ENCODE measurements at regions not wholly inside any gene's neighbourhood (a gene's known extent, or its start where the extent isn't known, plus 50 kb on each side); places are given as distances from the start of the nearest gene placed in this dataset.

DNA sequence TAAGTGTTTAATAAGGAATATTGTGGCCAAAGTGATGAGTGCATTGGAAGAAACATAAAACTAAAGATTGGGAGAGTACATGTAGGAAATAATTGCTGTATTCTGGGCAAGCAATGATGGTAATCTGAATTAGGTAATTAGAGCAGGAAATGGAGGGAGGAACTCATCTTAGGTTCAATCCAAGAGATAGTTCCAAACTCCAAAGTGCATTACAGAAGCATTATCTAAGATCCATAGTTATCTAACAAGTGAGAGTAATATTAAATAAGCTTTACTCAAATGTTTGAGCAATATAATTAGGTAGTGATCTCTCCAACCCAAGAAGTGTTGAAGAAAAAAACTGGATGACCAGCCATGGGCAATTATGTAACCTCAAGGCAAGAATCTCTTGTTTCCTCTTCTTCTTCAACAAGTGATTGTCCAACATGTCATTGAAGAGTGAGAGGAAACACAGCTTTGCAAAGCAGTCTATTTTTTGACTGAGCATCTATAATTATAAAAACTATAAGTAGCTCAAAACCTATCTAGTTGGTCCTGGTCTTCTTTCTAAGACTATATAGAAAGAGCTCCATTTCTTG, 181.2 kb upstream of the TNFAIP3 start:
- TF ChIP-seq, protein P1, sequence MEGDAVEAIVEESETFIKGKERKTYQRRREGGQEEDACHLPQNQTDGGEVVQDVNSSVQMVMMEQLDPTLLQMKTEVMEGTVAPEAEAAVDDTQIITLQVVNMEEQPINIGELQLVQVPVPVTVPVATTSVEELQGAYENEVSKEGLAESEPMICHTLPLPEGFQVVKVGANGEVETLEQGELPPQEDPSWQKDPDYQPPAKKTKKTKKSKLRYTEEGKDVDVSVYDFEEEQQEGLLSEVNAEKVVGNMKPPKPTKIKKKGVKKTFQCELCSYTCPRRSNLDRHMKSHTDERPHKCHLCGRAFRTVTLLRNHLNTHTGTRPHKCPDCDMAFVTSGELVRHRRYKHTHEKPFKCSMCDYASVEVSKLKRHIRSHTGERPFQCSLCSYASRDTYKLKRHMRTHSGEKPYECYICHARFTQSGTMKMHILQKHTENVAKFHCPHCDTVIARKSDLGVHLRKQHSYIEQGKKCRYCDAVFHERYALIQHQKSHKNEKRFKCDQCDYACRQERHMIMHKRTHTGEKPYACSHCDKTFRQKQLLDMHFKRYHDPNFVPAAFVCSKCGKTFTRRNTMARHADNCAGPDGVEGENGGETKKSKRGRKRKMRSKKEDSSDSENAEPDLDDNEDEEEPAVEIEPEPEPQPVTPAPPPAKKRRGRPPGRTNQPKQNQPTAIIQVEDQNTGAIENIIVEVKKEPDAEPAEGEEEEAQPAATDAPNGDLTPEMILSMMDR (IDR thresholded peaks at IDR 0.05; ENCODE audit: low read length), result no peak
- TF ChIP-seq EZH2 (optimal IDR thresholded peaks at IDR 0.05; ENCODE audit: low read depth, low read length) (no peak), EZH2phosphoT487 (IDR thresholded peaks at IDR 0.05; ENCODE audit: low read length) (no peak)
